Panc1 (cell line): ENCODE measurements at regions not wholly inside any gene's neighbourhood (a gene's known extent, or its start where the extent isn't known, plus 50 kb on each side); places are given as distances from the start of the nearest gene placed in this dataset.

Source experiments
- CTCF ChIP-seq: fragments of 450-650 bp; IDR thresholded peaks from 2 replicates; pipeline ENCODE4 v1.5.1; 2017; ENCODE audit warnings: mild to moderate bottlenecking
- SIN3A ChIP-seq: IDR thresholded peaks from 2 replicates; pipeline ENCODE4 v1.6.1; 2012; ENCODE audit warnings: low read depth, mild to moderate bottlenecking, low read length, moderate library complexity, borderline replicate concordance; ENCODE audit not compliant: insufficient read depth

GRCh38 chr3:157836022-157836421 lies 270.2 kb downstream of the SHOX2 start:
- TF ChIP-seq SIN3A (no peak), CTCF (no peak)
